ENCODE measurements at regions not wholly inside any gene's neighbourhood (a gene's known extent, or its start where the extent isn't known, plus 50 kb on each side); places are given as distances from the start of the nearest gene placed in this dataset.

- Histone ChIP-seq H3K9ac (ENCODE audit: low read length) (no peak overlapping the region), H3K27me3 (ENCODE audit: control insufficient read depth in 1 of 2, insufficient read depth in 2 of 2, low read length in 2 of 2) (no peaks in the 10 kb centered on the region), H3K36me3 (ENCODE audit: insufficient read depth, low read length) (no peaks in the 10 kb centered on the region), H3K4me1 (ENCODE audit: insufficient read depth, low read length) (no peaks in the 10 kb centered on the region), H3K9me3 (ENCODE audit: low read length) (no peaks in the 10 kb centered on the region), H3K27ac (ENCODE audit: low read depth, low read length) (no peak overlapping the region), H3K4me3 (ENCODE audit: low read depth in 1 of 2, low read length in 2 of 2) (no peak overlapping the region)
Measured at GRCh38 chr2:11007331-11008264, 95.9 kb downstream of the KCNF1 start.

- H3K4me3 ChIP-seq (ENCODE audit: low read depth in 1 of 2, low read length in 2 of 2), result no peak overlapping the region
- no peak overlapping the region for H3K27ac ChIP-seq (ENCODE audit: low read depth, low read length)
- H3K9me3 ChIP-seq (ENCODE audit: low read length), result no peaks in the 10 kb centered on the region
- no peaks in the 10 kb centered on the region for H3K36me3 ChIP-seq (ENCODE audit: insufficient read depth, low read length)
- H3K4me1 ChIP-seq (ENCODE audit: insufficient read depth, low read length), result no peaks in the 10 kb centered on the region
- H3K9ac ChIP-seq (ENCODE audit: low read length), result no peak overlapping the region
- no peaks in the 10 kb centered on the region for H3K27me3 ChIP-seq (ENCODE audit: control insufficient read depth in 1 of 2, insufficient read depth in 2 of 2, low read length in 2 of 2)
Measured at GRCh38 chr2:11008773-11009172, 97.0 kb downstream of the KCNF1 start.

GRCh38 chr2:11009176-11009575 lies 97.4 kb downstream of the KCNF1 start:
- H3K27me3 ChIP-seq (ENCODE audit: control insufficient read depth in 1 of 2, insufficient read depth in 2 of 2, low read length in 2 of 2), result no peaks in the 10 kb centered on the region
- no peaks in the 10 kb centered on the region for H3K36me3 ChIP-seq (ENCODE audit: insufficient read depth, low read length)
- H3K9ac ChIP-seq (ENCODE audit: low read length), result no peak overlapping the region
- no peaks in the 10 kb centered on the region for H3K9me3 ChIP-seq (ENCODE audit: low read length)
- H3K4me3 ChIP-seq (ENCODE audit: low read depth in 1 of 2, low read length in 2 of 2), result no peak overlapping the region
- H3K27ac ChIP-seq (ENCODE audit: low read depth, low read length), result no peak overlapping the region
- no peaks in the 10 kb centered on the region for H3K4me1 ChIP-seq (ENCODE audit: insufficient read depth, low read length)

GRCh38 chr2:11009891-11010290 lies 98.2 kb downstream of the KCNF1 start:
- Histone ChIP-seq H3K4me3 (ENCODE audit: low read depth in 1 of 2, low read length in 2 of 2) (no peak overlapping the region), H3K27ac (ENCODE audit: low read depth, low read length) (no peak overlapping the region), H3K36me3 (ENCODE audit: insufficient read depth, low read length) (no peaks in the 10 kb centered on the region), H3K9me3 (ENCODE audit: low read length) (no peaks in the 10 kb centered on the region), H3K4me1 (ENCODE audit: insufficient read depth, low read length) (no peaks in the 10 kb centered on the region), H3K27me3 (ENCODE audit: control insufficient read depth in 1 of 2, insufficient read depth in 2 of 2, low read length in 2 of 2) (no peaks in the 10 kb centered on the region), H3K9ac (ENCODE audit: low read length) (no peak overlapping the region)

- Histone ChIP-seq H3K9me3 (ENCODE audit: low read length) (no peaks in the 10 kb centered on the region), H3K27ac (ENCODE audit: low read depth, low read length) (no peak overlapping the region), H3K9ac (ENCODE audit: low read length) (no peak overlapping the region), H3K27me3 (ENCODE audit: control insufficient read depth in 1 of 2, insufficient read depth in 2 of 2, low read length in 2 of 2) (no peaks in the 10 kb centered on the region), H3K4me1 (ENCODE audit: insufficient read depth, low read length) (no peaks in the 10 kb centered on the region), H3K4me3 (ENCODE audit: low read depth in 1 of 2, low read length in 2 of 2) (no peak overlapping the region), H3K36me3 (ENCODE audit: insufficient read depth, low read length) (no peaks in the 10 kb centered on the region)
Measured at GRCh38 chr2:11011359-11011758, 99.6 kb downstream of the KCNF1 start.

GRCh38 chr2:11012131-11012693 lies 100.5 kb downstream of the KCNF1 start:
- no peak overlapping the region for H3K4me3 ChIP-seq (ENCODE audit: low read depth in 1 of 2, low read length in 2 of 2)
- H3K4me1 ChIP-seq (ENCODE audit: insufficient read depth, low read length), result no peaks in the 10 kb centered on the region
- no peaks in the 10 kb centered on the region for H3K36me3 ChIP-seq (ENCODE audit: insufficient read depth, low read length)
- peaks cover 0 to 5% of the 10 kb centered on the region in 2 donors for H3K27me3 ChIP-seq (ENCODE audit: control insufficient read depth in 1 of 2, insufficient read depth in 2 of 2, low read length in 2 of 2)
- no peak overlapping the region for H3K27ac ChIP-seq (ENCODE audit: low read depth, low read length)
- no peak overlapping the region for H3K9ac ChIP-seq (ENCODE audit: low read length)
- H3K9me3 ChIP-seq (ENCODE audit: low read length), result no peaks in the 10 kb centered on the region

- peaks cover 0 to 5% of the 10 kb centered on the region in 2 donors for H3K27me3 ChIP-seq (ENCODE audit: control insufficient read depth in 1 of 2, insufficient read depth in 2 of 2, low read length in 2 of 2)
- H3K4me1 ChIP-seq (ENCODE audit: insufficient read depth, low read length), result no peaks in the 10 kb centered on the region
- H3K27ac ChIP-seq (ENCODE audit: low read depth, low read length), result no peak overlapping the region
- H3K9me3 ChIP-seq (ENCODE audit: low read length), result no peaks in the 10 kb centered on the region
- no peaks in the 10 kb centered on the region for H3K36me3 ChIP-seq (ENCODE audit: insufficient read depth, low read length)
- no peak overlapping the region for H3K4me3 ChIP-seq (ENCODE audit: low read depth in 1 of 2, low read length in 2 of 2)
- H3K9ac ChIP-seq (ENCODE audit: low read length), result no peak overlapping the region
Measured at GRCh38 chr2:11013196-11013595, 101.5 kb downstream of the KCNF1 start.

GRCh38 chr2:11014026-11014425 lies 102.3 kb downstream of the KCNF1 start:
- no peak overlapping the region for H3K4me3 ChIP-seq (ENCODE audit: low read depth in 1 of 2, low read length in 2 of 2)
- no peaks in the 10 kb centered on the region for H3K9me3 ChIP-seq (ENCODE audit: low read length)
- no peak overlapping the region for H3K27ac ChIP-seq (ENCODE audit: low read depth, low read length)
- H3K9ac ChIP-seq (ENCODE audit: low read length), result no peak overlapping the region
- H3K4me1 ChIP-seq (ENCODE audit: insufficient read depth, low read length), result no peaks in the 10 kb centered on the region
- H3K27me3 ChIP-seq (ENCODE audit: control insufficient read depth in 1 of 2, insufficient read depth in 2 of 2, low read length in 2 of 2), result peaks cover 0 to 5% of the 10 kb centered on the region in 2 donors
- H3K36me3 ChIP-seq (ENCODE audit: insufficient read depth, low read length), result no peaks in the 10 kb centered on the region

- Histone ChIP-seq H3K27ac (ENCODE audit: low read depth, low read length) (no peak overlapping the region), H3K36me3 (ENCODE audit: insufficient read depth, low read length) (no peaks in the 10 kb centered on the region), H3K9ac (ENCODE audit: low read length) (no peak overlapping the region), H3K27me3 (ENCODE audit: control insufficient read depth in 1 of 2, insufficient read depth in 2 of 2, low read length in 2 of 2) (peaks cover 0 to 5% of the 10 kb centered on the region in 2 donors), H3K4me3 (ENCODE audit: low read depth in 1 of 2, low read length in 2 of 2) (no peak overlapping the region), H3K9me3 (ENCODE audit: low read length) (no peaks in the 10 kb centered on the region), H3K4me1 (ENCODE audit: insufficient read depth, low read length) (no peaks in the 10 kb centered on the region)
Measured at GRCh38 chr2:11016735-11017388, 105.1 kb downstream of the KCNF1 start.

GRCh38 chr2:11017921-11018320 lies 106.2 kb downstream of the KCNF1 start:
- Histone ChIP-seq H3K36me3 (ENCODE audit: insufficient read depth, low read length) (no peaks in the 10 kb centered on the region), H3K27me3 (ENCODE audit: control insufficient read depth in 1 of 2, insufficient read depth in 2 of 2, low read length in 2 of 2) (peaks cover 0 to 5% of the 10 kb centered on the region in 2 donors), H3K27ac (ENCODE audit: low read depth, low read length) (no peak overlapping the region), H3K4me3 (ENCODE audit: low read depth in 1 of 2, low read length in 2 of 2) (no peak overlapping the region), H3K9ac (ENCODE audit: low read length) (no peak overlapping the region), H3K9me3 (ENCODE audit: low read length) (no peaks in the 10 kb centered on the region), H3K4me1 (ENCODE audit: insufficient read depth, low read length) (no peaks in the 10 kb centered on the region)

GRCh38 chr2:11018651-11019185 lies 107.0 kb downstream of the KCNF1 start:
- no peaks in the 10 kb centered on the region for H3K36me3 ChIP-seq (ENCODE audit: insufficient read depth, low read length)
- no peak overlapping the region for H3K27ac ChIP-seq (ENCODE audit: low read depth, low read length)
- no peak overlapping the region for H3K9ac ChIP-seq (ENCODE audit: low read length)
- H3K27me3 ChIP-seq (ENCODE audit: control insufficient read depth in 1 of 2, insufficient read depth in 2 of 2, low read length in 2 of 2), result peaks cover 0 to 5% of the 10 kb centered on the region in 2 donors
- no peaks in the 10 kb centered on the region for H3K9me3 ChIP-seq (ENCODE audit: low read length)
- no peak overlapping the region for H3K4me3 ChIP-seq (ENCODE audit: low read depth in 1 of 2, low read length in 2 of 2)
- H3K4me1 ChIP-seq (ENCODE audit: insufficient read depth, low read length), result no peaks in the 10 kb centered on the region

Data from muscle layer of colon (tissue), 2 donors.